ENCODE measurements at regions not wholly inside any gene's neighbourhood (a gene's known extent, or its start where the extent isn't known, plus 50 kb on each side); places are given as distances from the start of the nearest gene placed in this dataset. TPM values are rescaled to one million over a fixed set of nuclear protein-coding genes. Genes with fewer than 3 reads are reported as not detected.

DNA sequence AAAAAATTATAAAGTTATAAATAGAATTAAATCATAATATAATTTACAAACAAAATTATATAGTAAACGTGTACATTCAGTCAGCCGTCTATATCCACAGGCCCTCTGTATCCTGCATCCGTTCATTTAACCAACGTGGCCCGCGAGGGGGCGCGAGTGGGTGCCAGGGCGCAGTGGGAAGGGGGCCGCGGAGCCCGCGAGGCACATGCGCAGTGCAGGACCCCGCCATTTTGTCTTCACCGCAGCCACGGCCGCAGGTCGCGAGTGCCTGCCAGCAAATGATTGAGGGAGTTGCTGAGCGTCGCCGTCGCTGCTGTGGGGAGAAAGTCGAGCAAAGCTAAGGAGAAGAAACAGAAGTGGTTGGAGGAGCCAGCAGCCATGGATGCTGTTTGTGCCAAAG lies 53.4 kb upstream of the ECI2 start:
- DNase-seq: no peak
- no peak overlapping the region for H3K27ac ChIP-seq (ENCODE audit: low read length)
- no peaks in the 10 kb centered on the region for H3K4me1 ChIP-seq (ENCODE audit: low read length)
- no peak overlapping the region for H3K4me2 ChIP-seq (ENCODE audit: low read depth, low read length, poor library complexity, severe bottlenecking)
- no peaks in the 10 kb centered on the region for H3K9me2 ChIP-seq (replicated peaks; ENCODE audit: insufficient read depth, low read length)
- H4K20me1 ChIP-seq (ENCODE audit: insufficient read depth, low read depth, low read length): no peaks in the 10 kb centered on the region
- no peak overlapping the region for H2AFZ ChIP-seq (ENCODE audit: low read length)
- H3K9ac ChIP-seq (ENCODE audit: low read length): no peak overlapping the region
- no peaks in the 10 kb centered on the region for H3K9me3 ChIP-seq (ENCODE audit: low read length)
- H3K27me3 ChIP-seq (ENCODE audit: low read length): no peaks in the 10 kb centered on the region
- no peak overlapping the region for H3K4me3 ChIP-seq (ENCODE audit: low read length)
- no peaks in the 10 kb centered on the region for H3K79me2 ChIP-seq (ENCODE audit: low read length)
- H3K36me3 ChIP-seq (ENCODE audit: insufficient read depth, low read length): no peaks in the 10 kb centered on the region

DNA sequence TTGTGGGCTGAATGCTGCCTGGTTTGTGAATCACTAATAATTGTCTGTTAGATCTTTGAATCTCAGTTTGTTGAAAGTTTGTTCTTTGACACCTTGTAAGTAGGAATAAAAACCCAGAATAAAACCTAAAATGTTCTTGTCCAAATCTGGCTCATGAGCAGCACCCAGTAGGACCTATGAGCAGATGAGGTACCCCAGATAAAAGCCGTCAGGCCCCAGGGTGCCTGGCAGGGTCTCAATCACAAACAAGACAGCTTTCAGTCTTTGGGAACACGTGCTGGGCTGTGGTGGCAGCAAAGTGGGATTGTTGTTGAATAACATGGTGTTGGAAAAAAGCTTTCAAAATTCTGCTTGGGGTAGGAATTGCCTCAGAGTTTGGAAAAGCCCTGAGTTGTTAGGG lies 52.1 kb upstream of the ECI2 start:
- H3K36me3 ChIP-seq (ENCODE audit: insufficient read depth, low read length): no peaks in the 10 kb centered on the region
- DNase-seq: peak; percentile 7
- H3K4me3 ChIP-seq (ENCODE audit: low read length): no peak overlapping the region
- H3K27me3 ChIP-seq (ENCODE audit: low read length): no peaks in the 10 kb centered on the region
- no peaks in the 10 kb centered on the region for H4K20me1 ChIP-seq (ENCODE audit: insufficient read depth, low read depth, low read length)
- H3K4me1 ChIP-seq (ENCODE audit: low read length): no peaks in the 10 kb centered on the region
- H2AFZ ChIP-seq (ENCODE audit: low read length): no peak overlapping the region; the same call in 1 of the 2 replicates
- no peak overlapping the region for H3K27ac ChIP-seq (ENCODE audit: low read length)
- H3K9ac ChIP-seq (ENCODE audit: low read length): no peak overlapping the region
- no peak overlapping the region for H3K4me2 ChIP-seq (ENCODE audit: low read depth, low read length, poor library complexity, severe bottlenecking)
- no peaks in the 10 kb centered on the region for H3K9me3 ChIP-seq (ENCODE audit: low read length)
- H3K9me2 ChIP-seq (replicated peaks; ENCODE audit: insufficient read depth, low read length): no peaks in the 10 kb centered on the region
- H3K79me2 ChIP-seq (ENCODE audit: low read length): no peaks in the 10 kb centered on the region

- no peak overlapping the region for H3K9ac ChIP-seq (ENCODE audit: low read length)
- no peaks in the 10 kb centered on the region for H3K27me3 ChIP-seq (ENCODE audit: low read length)
- H3K27ac ChIP-seq (ENCODE audit: low read length): no peak overlapping the region
- no peaks in the 10 kb centered on the region for H3K79me2 ChIP-seq (ENCODE audit: low read length)
- no peak overlapping the region for H3K4me3 ChIP-seq (ENCODE audit: low read length)
- DNase-seq: no peak
- H2AFZ ChIP-seq (ENCODE audit: low read length): no peak overlapping the region
- H3K4me2 ChIP-seq (ENCODE audit: low read depth, low read length, poor library complexity, severe bottlenecking): no peak overlapping the region
- no peaks in the 10 kb centered on the region for H3K9me3 ChIP-seq (ENCODE audit: low read length)
- H3K9me2 ChIP-seq (replicated peaks; ENCODE audit: insufficient read depth, low read length): no peaks in the 10 kb centered on the region
- no peaks in the 10 kb centered on the region for H4K20me1 ChIP-seq (ENCODE audit: insufficient read depth, low read depth, low read length)
- H3K4me1 ChIP-seq (ENCODE audit: low read length): no peaks in the 10 kb centered on the region
- H3K36me3 ChIP-seq (ENCODE audit: insufficient read depth, low read length): no peaks in the 10 kb centered on the region
Measured at GRCh38 chr6:4186385-4186784, 51.0 kb upstream of the ECI2 start.

GRCh38 chr6:4185846-4186245 lies 50.5 kb upstream of the ECI2 start:
- no peak for DNase-seq
- Histone ChIP-seq H2AFZ (ENCODE audit: low read length) (no peak overlapping the region), H3K9me3 (ENCODE audit: low read length) (no peaks in the 10 kb centered on the region), H3K27ac (ENCODE audit: low read length) (no peak overlapping the region), H4K20me1 (ENCODE audit: insufficient read depth, low read depth, low read length) (no peaks in the 10 kb centered on the region), H3K4me1 (ENCODE audit: low read length) (no peaks in the 10 kb centered on the region), H3K4me3 (ENCODE audit: low read length) (no peak overlapping the region), H3K36me3 (ENCODE audit: insufficient read depth, low read length) (no peaks in the 10 kb centered on the region), H3K9ac (ENCODE audit: low read length) (no peak overlapping the region), H3K9me2 (replicated peaks; ENCODE audit: insufficient read depth, low read length) (no peaks in the 10 kb centered on the region), H3K4me2 (ENCODE audit: low read depth, low read length, poor library complexity, severe bottlenecking) (no peak overlapping the region), H3K79me2 (ENCODE audit: low read length) (no peaks in the 10 kb centered on the region), H3K27me3 (ENCODE audit: low read length) (no peaks in the 10 kb centered on the region)

GRCh38 chr6:4185419-4185818 lies 50.0 kb upstream of the ECI2 start:
- H3K9me2 ChIP-seq (replicated peaks; ENCODE audit: insufficient read depth, low read length): no peaks in the 10 kb centered on the region
- no peak overlapping the region for H3K9ac ChIP-seq (ENCODE audit: low read length)
- H3K4me3 ChIP-seq (ENCODE audit: low read length): no peak overlapping the region
- no peak overlapping the region for H3K4me2 ChIP-seq (ENCODE audit: low read depth, low read length, poor library complexity, severe bottlenecking)
- no peaks in the 10 kb centered on the region for H3K4me1 ChIP-seq (ENCODE audit: low read length)
- H2AFZ ChIP-seq (ENCODE audit: low read length): no peak overlapping the region
- H3K36me3 ChIP-seq (ENCODE audit: insufficient read depth, low read length): no peaks in the 10 kb centered on the region
- H3K27ac ChIP-seq (ENCODE audit: low read length): no peak overlapping the region
- H3K9me3 ChIP-seq (ENCODE audit: low read length): no peaks in the 10 kb centered on the region
- no peaks in the 10 kb centered on the region for H4K20me1 ChIP-seq (ENCODE audit: insufficient read depth, low read depth, low read length)
- DNase-seq: no peak
- no peaks in the 10 kb centered on the region for H3K27me3 ChIP-seq (ENCODE audit: low read length)
- H3K79me2 ChIP-seq (ENCODE audit: low read length): no peaks in the 10 kb centered on the region

Small RNA genes in the stretch of these regions (small RNA-seq; reads per million reads assigned to genes)
- gene AL133393.1 (not detected), gene RNA5SP202 (5.9 reads per million, percentile 83 among the genes with 10 or more reads in this experiment)
